ENCODE measurements at regions not wholly inside any gene's neighbourhood (a gene's known extent, or its start where the extent isn't known, plus 50 kb on each side); places are given as distances from the start of the nearest gene placed in this dataset.

DNA sequence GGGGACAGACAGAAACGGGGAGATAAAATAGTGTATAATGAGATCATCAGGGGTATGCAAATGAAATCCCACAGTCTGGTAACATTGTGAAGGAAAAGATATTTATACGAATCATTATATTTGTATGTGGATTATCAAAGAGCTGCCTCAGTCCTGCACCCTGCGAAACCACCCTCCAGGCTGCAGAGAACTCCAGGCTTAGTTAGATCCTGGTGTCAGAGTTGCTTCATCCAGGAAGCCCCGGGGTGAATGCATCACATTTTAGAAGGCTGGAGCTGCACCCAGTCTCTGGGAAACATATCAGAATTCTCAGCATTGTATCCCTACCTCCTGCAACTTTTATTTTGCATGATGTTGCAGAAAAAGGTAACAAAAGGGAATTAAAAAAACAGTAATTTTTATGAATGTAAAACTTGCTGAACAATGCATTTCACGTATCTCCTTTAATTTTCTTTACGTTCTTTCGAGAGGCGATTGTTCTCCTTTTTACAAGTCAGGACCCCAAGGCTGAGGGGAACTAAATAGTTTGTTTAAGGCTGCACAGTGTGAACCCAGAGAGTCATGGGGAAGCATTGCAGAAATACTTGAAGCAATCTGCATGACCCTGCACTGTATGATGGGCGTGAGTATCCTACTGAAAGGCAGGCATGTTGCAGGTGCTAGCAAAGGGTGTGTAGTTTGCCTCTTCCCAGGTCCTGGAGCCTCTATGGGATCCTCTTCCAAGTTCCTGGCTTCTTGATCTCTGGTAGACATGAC is 299.5 kb upstream of the CLNK start:
- no peak for DNase-seq (ENCODE audit: low read depth, low spot score)

DNA sequence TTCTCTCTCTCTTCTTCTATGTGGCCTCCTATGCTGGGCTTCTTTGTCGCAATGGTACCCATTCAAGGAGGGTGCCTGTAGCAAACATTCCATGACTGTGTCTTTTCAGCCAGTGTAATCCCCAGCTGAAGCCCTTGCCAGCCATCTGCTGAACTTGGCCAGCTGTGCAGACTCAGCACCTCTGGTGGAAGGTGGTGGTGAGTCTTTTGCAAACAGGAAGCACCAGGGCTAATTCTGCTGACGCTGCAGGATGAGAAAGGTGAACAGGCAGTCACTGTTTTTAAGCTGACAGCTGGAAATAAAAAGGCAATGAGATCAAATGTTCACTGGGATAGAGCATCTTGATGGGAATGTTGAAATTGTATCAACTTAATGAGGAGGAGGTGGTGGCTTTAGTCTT is 298.7 kb upstream of the CLNK start:
- DNase-seq (ENCODE audit: low read depth, low spot score), result no peak

- no peak for DNase-seq (ENCODE audit: low read depth, low spot score)
Measured at GRCh38 chr4:10982305-10982704, 297.7 kb upstream of the CLNK start.

GRCh38 chr4:10981576-10981975 is 297.0 kb upstream of the CLNK start:
- no peak for DNase-seq (ENCODE audit: low read depth, low spot score)

- no peak for DNase-seq (ENCODE audit: low read depth, low spot score)
Measured at GRCh38 chr4:10981096-10981495, 296.5 kb upstream of the CLNK start.

DNA sequence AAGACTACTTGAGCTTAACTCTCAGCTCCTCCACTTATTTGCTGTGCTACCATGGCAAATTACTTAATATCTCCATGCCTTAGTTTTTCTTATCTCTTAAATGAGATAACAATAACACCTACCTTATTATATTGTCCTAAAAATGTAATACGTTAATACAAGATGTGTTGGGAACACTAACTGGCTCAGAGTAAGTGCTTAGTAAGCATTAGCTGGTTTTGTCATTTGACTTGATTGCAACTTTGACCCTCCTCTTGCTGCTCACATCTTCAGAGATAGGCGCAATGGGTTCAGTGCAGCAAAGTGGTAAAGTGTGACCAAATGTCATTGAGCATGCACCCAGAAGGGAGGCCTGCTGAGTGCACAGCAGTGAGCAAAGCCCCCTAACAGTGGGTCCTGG is 294.5 kb upstream of the CLNK start:
- DNase-seq (ENCODE audit: low read depth, low spot score), result no peak

DNA sequence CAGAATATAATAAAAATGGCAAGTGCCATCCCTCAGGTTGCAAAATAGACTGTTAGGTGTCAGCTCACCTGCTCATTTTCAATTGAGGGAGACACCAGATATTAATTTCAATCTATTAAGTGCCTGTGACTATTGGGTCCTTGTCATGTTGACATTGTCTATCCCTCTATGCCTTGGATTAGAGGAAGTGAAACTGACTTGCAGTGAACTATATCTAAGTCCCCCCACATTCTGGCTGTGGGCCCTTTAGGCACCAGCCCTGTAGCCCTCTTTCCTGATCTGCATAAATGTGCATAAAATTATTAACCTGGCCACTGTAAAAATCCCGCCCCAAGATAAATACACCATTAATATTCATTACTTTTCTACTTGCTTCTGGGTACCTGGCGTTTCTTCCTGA is 293.0 kb upstream of the CLNK start:
- DNase-seq (ENCODE audit: low read depth, low spot score), result no peak

- DNase-seq (ENCODE audit: low read depth, low spot score), result no peak
Measured at GRCh38 chr4:10974371-10974770, 289.8 kb upstream of the CLNK start.

- no peak for DNase-seq (ENCODE audit: low read depth, low spot score)
Measured at GRCh38 chr4:10973686-10974085, 289.1 kb upstream of the CLNK start.

GRCh38 chr4:10971800-10972401 is 287.3 kb upstream of the CLNK start:
- DNase-seq (ENCODE audit: low read depth, low spot score), result no peak

DNA sequence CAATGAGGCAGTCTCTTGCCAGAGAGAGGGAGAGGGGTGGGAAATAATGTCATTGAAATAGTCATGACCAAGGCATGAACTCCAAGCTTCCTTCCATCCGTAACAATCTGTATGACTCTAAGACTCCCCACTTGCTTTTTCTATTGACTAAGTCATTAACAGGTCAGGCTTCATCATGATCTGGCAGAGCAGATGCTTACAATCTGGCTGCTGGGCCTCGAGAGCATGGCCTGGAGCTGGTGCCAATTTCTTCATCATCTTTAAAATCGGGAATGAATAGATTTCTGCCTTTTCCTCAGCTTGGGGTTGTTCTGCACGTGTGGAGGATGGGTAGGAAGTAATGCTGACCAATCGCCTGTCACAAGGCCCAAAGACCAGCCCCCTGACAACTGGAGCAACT is 280.6 kb upstream of the CLNK start:
- peak; percentile 46 for DNase-seq (ENCODE audit: low read depth, low spot score)

DNA sequence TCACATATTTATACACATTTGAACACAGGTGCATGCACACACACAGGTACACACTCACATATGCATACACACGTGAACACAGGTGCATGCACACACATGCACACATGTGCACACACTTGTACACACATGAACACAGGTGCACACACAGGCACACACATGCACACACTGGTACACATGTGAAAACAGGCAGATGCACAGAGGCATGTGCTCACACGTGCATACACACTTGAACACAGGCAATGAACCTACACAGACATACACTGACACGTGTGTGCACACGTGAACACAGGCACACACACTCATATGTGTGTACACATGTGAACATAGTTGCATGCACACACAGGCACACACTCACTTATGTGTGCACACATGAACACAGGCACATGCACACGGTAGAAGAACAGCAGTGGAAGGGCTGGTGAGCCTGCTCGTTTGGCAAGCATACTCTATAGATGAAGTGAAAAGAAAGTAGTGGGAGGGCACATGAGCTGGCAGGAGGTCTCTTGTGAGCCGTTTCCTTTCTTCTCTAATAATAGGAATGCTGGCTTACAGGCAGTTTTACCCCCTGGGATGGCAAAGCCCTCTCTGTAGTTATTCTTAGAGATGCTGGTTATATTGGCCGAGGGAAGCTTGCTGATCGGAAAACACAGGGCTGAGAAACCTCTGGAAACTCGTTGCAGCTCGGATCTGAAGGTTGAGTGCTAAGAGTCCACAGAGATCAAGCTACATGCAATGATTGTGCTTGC is 279.6 kb upstream of the CLNK start:
- DNase-seq (ENCODE audit: low read depth, low spot score), result peak; percentile 73

GRCh38 chr4:10963241-10963640 is 278.7 kb upstream of the CLNK start:
- no peak for DNase-seq (ENCODE audit: low read depth, low spot score)

DNA sequence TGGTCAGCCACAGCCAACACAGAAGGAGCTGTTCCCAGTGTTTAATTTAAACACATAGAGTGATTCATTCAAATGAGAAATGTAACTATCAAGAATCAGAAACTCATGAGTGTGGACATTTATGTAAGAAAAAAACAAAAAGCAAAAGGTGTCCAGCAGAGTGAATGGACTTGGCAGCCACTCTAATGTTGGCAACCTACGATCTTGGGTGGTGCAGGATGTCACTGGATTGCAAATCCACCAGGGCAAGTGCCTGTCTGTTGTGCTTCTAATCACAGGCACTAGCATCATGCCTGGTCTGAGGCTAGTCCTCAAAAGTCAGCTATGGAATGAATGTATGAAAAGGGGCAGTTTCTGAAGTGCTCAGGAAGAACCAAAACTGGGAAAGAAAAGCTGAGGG is 277.7 kb upstream of the CLNK start:
- no peak for DNase-seq (ENCODE audit: low read depth, low spot score)

DNA sequence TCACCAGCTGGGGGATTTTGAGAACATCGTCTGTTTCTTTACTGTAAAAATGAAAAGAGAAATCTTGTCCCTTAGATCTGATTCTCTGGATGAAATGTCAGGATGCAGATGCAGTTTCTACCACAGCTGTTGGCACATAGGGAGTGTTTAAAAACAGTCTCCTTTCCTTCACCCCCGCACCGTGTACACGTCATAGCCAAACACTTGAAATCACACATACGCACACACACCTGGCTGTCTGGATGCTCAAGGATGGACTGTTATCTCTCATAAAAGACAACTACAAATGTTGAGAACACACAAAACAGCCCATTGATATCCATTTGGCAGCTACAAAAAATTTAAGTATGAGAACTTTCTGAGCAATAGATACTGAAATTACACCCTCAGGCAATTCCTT is 275.8 kb upstream of the CLNK start:
- no peak for DNase-seq (ENCODE audit: low read depth, low spot score)

- DNase-seq (ENCODE audit: low read depth, low spot score), result no peak
Measured at GRCh38 chr4:10959586-10959985, 275.0 kb upstream of the CLNK start.

DNA sequence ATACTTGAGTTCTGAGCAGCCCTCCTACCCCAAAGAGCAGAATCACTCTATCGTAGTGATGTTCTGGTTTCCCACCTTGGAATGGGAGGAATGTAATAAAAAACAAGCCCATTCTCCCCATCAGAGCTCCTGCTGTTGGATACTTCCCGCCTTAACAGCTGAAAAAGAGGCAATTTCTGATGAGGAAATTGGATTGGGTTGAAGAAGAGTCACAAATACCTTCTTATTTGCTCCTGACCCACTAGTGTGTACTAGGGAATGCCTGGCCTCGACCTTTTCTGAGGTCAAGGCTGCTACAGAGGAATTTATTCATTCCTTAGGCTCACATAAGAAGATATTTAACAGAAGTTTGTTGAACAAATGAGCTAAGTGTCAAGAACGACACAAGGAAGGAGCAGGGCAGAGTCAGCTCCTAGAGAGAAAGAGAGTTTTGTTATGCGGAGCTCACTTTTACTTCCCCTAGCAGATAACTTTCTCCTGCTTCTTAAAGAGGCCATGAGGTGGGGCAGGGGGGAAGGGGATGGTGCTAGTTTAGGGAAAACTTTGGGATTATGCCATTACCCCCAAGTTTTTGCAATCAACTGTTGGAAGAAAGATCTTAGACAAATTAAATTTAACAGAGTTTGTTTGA is 273.8 kb upstream of the CLNK start:
- DNase-seq (ENCODE audit: low read depth, low spot score), result no peak

- no peak for DNase-seq (ENCODE audit: low read depth, low spot score)
Measured at GRCh38 chr4:10951306-10951705, 266.7 kb upstream of the CLNK start.

DNA sequence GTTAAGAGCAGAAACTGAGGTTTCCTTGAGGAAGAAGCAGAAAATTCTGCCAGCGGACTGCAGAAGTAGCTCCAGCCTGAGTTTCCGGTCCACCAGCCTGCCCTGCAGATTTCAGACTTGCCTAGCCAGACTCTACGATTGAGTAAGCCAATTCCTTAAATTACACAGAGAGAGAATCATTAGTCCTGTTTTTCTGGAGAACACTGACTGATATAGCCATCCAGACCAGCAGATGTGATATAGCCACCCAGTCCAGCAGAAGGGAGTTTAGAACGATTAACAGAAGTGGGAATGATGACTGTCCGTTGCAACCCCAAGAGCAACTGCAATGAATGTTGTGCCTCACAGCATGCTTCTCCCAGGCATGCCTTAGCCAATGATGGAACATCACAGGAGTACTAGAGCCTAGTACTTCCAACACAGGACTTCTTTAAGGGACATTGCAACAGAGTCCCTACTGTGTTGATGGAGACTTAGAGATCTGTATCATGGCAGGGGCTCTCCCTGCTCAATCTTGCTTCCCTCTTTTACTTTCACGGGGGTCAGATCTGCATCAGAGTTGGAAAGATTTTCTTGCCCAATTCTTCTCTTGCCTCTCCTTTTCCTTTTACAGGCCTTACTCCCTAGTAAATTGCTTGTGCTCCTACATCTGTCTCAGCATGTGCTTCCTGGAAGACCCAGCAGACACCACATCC is 264.6 kb upstream of the CLNK start:
- DNase-seq (ENCODE audit: low read depth, low spot score), result no peak

DNA sequence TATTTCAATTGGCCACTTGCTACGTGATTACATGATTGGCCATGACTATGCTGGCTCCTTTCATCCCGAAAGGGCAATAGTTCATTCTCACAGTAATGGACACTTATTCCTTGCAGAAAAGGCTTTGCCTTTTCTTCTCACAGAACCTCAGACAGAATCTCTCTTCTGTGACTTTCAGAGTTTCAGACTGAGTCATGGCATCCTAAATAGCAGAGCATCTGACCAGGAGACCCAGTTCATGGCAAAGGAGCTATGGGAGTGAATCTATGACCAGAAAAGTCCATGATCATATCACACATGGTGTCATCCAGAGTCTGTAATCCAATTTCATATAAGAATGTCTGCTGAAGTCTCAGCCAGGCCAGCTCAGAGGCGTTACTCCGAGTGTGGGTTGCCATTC is 263.3 kb upstream of the CLNK start:
- no peak for DNase-seq (ENCODE audit: low read depth, low spot score)

GRCh38 chr4:10944321-10944720 is 259.8 kb upstream of the CLNK start:
- DNase-seq (ENCODE audit: low read depth, low spot score), result no peak

DNA sequence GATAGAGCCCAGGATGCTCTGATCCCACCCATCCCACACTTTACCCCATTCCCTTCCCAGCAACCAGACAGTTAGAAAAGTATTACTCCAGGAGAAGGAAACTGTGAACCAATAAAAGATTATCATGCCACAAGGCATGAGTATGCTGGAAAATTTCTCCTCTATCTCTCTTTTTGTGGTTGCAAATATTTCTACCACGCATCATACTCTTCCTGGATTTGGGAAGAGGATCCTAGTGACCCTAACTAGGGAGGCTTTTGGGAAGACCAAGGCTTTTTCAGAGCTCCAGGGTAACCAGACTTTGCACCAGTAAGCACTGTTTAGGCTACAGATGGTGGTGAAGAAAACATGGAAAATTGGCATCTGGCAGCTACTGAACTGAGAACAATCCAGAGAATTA is 257.6 kb upstream of the CLNK start:
- no peak for DNase-seq (ENCODE audit: low read depth, low spot score)

All from smooth muscle cell of the brain vasculature (primary cell).